Epidermal melanocyte (primary cell): ENCODE measurements at regions not wholly inside any gene's neighbourhood (a gene's known extent, or its start where the extent isn't known, plus 50 kb on each side); places are given as distances from the start of the nearest gene placed in this dataset.
A peak's percentile ranks its signal among the peaks of the same experiment; 100 is the strongest.

Source experiments
- DNase-seq: peaks from one replicate; pipeline ENCODE4 v3.0.0; 2011; ENCODE audit warnings: low spot score; ENCODE audit not compliant: insufficient read length

DNA sequence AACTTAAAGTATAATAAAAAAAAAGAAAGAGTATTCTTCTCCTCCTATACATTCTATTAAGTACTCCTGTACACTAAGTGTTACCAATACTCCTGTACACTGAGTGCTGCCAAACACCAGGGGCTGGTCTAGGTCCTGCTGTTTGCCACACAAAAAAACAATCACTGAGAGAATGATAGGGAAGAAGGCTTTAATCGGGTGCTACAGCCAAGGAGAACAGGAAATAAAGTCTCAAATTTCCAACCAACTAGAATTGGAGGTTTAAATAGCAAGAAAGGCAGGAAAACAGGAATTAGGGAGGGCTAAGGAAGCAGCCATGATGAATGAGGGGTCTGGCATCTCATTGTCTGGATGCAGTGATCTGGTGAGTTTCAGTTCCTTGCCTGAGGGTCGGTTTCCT, 239.8 kb downstream of the ZNF674 start:
- DNase-seq, result no peak

- DNase-seq, result no peak
Observed at GRCh38 chrX:46301903-46302302, 243.3 kb downstream of the ZNF674 start.

DNA sequence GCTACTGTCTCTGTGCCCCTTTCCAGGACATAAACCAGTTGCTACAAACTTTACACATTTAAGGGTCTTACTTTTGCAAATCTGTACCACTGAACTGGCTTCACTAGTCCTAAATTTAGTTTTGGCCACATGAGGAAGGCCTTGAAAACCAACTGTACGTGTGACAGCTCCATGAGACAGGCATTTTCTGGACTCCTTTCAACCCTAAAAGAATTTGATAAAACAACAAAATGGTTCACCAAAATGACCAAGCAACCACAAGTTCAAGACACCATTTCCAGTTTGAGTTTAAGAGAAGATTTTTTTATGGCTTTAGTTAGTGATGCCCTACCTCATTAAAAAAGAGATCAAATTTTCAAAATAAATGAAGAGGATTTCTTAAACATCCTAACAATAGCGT, 246.4 kb downstream of the ZNF674 start:
- DNase-seq, result no peak

DNA sequence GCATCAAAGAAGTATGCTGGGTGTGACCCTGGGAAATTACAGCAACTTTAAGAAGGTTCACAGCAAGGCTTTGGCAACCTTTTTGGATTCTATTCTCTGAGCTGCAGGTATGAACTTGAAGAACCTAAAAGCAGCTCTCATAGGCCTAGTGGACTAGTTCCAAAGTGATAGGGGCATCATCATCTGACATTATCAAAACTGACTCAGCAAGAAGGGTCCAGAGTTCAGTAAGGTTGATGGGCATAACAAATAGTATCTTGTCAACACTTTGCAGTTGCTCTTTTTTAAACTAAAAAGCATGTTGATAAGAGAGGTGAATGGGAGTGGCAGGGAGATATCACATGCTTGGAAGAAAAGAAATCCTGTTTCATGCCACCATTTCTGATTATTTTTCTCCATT, 249.3 kb downstream of the ZNF674 start:
- DNase-seq, result no peak

GRCh38 chrX:46294234-46294633, 251.0 kb downstream of the ZNF674 start:
- DNase-seq, result no peak

DNA sequence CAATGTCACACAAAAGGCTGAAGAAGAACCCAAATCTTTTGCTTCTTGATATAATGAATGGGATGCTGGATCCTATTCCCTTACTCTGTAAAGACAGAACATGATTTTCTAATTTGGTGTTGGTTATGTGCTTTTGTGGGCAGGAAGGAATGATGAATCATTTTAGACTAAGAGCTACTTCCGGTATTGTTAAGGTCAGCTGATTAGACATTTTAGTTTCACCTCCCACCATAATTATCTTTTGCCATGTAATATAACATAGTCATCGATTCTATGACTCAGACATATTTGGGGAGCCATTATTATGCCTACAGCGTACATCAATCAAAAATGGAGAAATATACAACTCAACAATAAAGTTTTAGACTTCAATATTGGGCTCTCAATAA, 265.3 kb downstream of the ZNF674 start:
- DNase-seq, result peak; percentile 17

- peak; percentile 15 for DNase-seq
Observed at GRCh38 chrX:46279214-46279924, 265.9 kb downstream of the ZNF674 start.

GRCh38 chrX:46278572-46278971, 266.6 kb downstream of the ZNF674 start:
- DNase-seq, result no peak

- DNase-seq, result no peak
Observed at GRCh38 chrX:46268412-46268811, 276.8 kb downstream of the ZNF674 start.

- no peak for DNase-seq
Observed at GRCh38 chrX:46263494-46263893, 281.7 kb downstream of the ZNF674 start.

GRCh38 chrX:46262304-46262703, 282.9 kb downstream of the ZNF674 start:
- no peak for DNase-seq

GRCh38 chrX:46260499-46260898, 284.7 kb downstream of the ZNF674 start:
- DNase-seq, result no peak

GRCh38 chrX:46258356-46258755, 286.9 kb downstream of the ZNF674 start:
- DNase-seq, result no peak

DNA sequence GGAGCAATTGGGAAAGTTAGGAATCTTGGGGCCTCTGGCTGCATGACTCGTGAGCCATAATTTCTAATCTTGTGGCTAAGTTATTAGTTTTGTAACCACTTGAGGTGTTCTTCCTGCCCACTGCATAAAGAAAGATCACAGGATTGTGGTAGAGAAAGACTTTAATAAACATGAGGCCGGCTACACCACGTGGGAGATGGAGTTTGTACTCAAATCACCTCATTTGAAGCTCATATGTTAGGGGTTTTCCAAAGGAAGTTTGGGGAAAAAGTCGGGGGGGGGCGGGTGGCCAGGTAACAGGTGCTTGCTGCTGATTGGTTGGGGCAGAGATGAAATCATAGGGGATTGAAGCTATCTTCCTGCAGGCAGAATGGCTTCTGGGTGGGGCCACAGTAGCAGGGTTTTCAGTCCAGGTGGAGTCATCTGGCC, 287.8 kb downstream of the ZNF674 start:
- no peak for DNase-seq

DNA sequence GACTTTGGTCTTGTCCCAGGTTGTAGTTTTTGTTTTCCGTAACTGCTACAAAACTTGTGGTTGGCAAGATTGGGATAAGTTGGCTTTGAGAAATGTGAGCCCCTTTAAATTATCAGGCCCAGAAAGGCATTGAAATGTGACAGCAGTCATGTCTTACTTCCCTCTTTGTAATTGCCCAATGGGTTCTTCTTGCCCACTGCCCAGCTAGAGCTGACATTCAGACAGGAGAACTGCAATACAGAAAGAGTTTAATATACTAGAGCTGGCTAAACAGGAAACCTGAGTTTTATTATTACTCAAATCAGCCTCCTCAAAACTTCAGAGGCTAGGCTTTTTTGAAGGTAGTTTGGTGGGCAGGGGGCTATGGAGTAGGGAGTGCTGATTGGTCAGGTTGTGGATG, 288.3 kb downstream of the ZNF674 start:
- DNase-seq, result no peak

- DNase-seq, result no peak
Observed at GRCh38 chrX:46255046-46255445, 290.2 kb downstream of the ZNF674 start.

- DNase-seq, result no peak
Observed at GRCh38 chrX:46254641-46255040, 290.6 kb downstream of the ZNF674 start.

DNA sequence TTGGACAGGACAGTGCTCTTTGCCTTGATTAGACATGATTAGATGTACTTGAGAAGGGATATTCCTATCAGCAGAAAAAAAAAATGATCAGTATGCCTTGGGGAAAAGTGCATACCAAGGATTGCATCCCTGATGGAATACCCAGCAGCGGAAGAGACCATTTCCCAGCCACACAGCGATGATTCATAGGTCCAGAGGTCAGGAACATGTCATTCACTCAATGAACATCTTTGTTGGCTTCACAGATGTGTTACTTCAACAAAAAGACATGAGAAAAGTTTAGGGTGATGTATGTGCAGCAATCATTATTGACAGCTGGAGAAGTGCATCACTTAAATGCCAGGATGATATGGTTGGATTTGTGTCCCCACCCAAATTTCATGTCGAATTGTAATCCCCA, 293.5 kb downstream of the ZNF674 start:
- peak; percentile 28 for DNase-seq

DNA sequence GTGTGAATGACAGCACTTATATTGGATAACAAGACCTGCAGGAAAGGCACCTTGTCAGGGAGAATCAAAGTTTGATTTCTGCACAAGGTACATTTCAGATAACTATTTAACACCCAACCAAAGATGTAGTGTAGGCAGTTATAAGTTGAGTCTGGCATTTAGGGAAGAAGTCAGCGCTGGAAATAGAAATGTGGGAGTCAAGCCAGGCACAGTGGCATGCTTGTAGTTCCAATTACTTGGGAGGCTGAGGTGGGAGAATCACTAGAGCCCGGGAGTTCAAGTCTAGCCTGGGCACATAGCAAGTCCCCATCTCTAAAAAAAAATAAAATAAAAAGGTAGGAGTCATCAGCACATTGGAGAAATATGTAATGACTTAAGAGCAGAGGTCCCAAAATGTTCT, 295.1 kb downstream of the ZNF674 start:
- DNase-seq, result no peak

DNA sequence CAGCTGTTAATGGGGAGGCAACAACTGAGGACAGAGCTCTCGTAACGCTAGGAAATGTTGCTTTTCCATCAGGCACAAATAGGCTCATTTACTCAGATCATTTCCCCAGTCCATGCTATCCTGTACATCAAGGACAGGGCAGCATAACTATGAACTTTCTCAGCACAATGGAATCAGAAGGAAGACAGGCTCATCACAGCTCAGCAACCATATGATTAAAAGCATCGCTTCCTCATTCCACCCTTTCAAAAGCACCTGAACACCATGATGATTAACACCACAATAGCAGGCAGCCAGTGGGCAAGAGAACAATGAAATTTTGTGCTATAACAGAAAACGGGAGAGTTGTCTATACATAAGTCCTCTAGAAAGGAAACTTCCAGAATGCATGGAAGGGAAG, 297.8 kb downstream of the ZNF674 start:
- no peak for DNase-seq

GRCh38 chrX:46244451-46244850, 300.8 kb downstream of the ZNF674 start:
- DNase-seq, result no peak

- DNase-seq, result no peak
Observed at GRCh38 chrX:46236411-46236810, 308.8 kb downstream of the ZNF674 start.

DNA sequence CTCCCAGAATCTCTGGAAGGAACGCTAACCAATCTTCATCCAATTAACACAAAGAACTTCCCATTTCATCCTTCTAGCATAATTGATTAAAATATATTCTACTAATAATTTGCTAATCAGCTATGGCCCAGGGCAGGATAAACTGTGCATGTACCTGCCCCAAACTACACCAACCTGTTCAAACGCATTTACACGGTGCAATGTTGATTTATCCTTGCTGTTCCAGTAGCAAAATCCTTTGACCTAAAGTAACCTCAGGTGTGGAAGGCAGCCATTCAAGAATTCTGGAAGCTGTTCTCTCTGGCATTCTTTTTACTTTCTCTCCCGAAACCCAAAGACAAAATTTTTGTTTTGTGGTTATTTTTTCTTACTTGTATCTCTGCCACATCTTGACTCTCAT, 309.4 kb downstream of the ZNF674 start:
- no peak for DNase-seq

- DNase-seq, result no peak
Observed at GRCh38 chrX:46234775-46235174, 310.4 kb downstream of the ZNF674 start.
